Transverse colon (tissue), 4 donors: ENCODE measurements at regions not wholly inside any gene's neighbourhood (a gene's known extent, or its start where the extent isn't known, plus 50 kb on each side); places are given as distances from the start of the nearest gene placed in this dataset.

Source experiments
- DNase-seq: peaks from one replicate; pipeline ENCODE4 v3.0.0-alpha.2; 2019
- H3K27ac ChIP-seq, 4 donors: fragments of 200-600 bp; sonication (generic); 2 replicates each; pipeline ENCODE4 v1.5.1; 2016 to 2018; ENCODE audit warnings: inconsistent platforms in 4 of 4
- H3K27me3 ChIP-seq: fragments of 200-600 bp; sonication (generic); 2 replicates; pipeline ENCODE4 v1.5.1; 2017; ENCODE audit warnings: inconsistent platforms
- H3K36me3 ChIP-seq, 4 donors: fragments of 200-600 bp; sonication (generic); 2 replicates each; pipeline ENCODE4 v1.5.1; 2017 to 2019; ENCODE audit warnings: inconsistent platforms in 4 of 4
- H3K4me1 ChIP-seq, 4 donors: fragments of 200-600 bp; sonication (generic); 2 replicates each; pipeline ENCODE4 v1.5.1; 2017 to 2020; ENCODE audit warnings: inconsistent platforms in 4 of 4
- H3K4me3 ChIP-seq, 4 donors: fragments of 200-600 bp; sonication (generic); 1 replicate in 1 of 4; 2 replicates in 3 of 4; pipeline versions ENCODE4 v1.5.1 to v1.6.1; 2017 to 2019; ENCODE audit warnings: inconsistent platforms in 4 of 4
- H3K9me3 ChIP-seq, 2 donors: fragments of 200-600 bp; sonication (generic); 2 replicates each; pipeline ENCODE4 v1.5.1; 2017 to 2019; ENCODE audit warnings: inconsistent platforms in 2 of 2
- EP300 ChIP-seq: sonication (generic); formaldehyde crosslinking; IDR thresholded peaks from one replicate; pipeline ENCODE4 v1.6.1; 2017; ENCODE audit warnings: antibody characterized with exemption, low read depth
- POLR2A ChIP-seq: fragments of 450-650 bp; IDR thresholded peaks from one replicate; pipeline ENCODE4 v1.6.1; 2016; ENCODE audit warnings: antibody characterized with exemption, mild to moderate bottlenecking, moderate library complexity
- POLR2AphosphoS5 ChIP-seq, 3 donors: sonication (generic); formaldehyde crosslinking; IDR thresholded peaks; one replicate each; pipeline ENCODE4 v1.6.1; 2016; ENCODE audit warnings: antibody characterized with exemption in 3 of 3
- WGBS, 2 donors: methylation state at CpG; one replicate each; pipeline ENCODE4 v1.1.5; 2018; ENCODE audit warnings: low coverage in 1 of 2; 5-methylcytosine and 5-hydroxymethylcytosine counted together
- in situ Hi-C, 4 donors: fragments of 200-750 bp; cut with MboI; loops; one replicate each; pipeline versions ENCODE4 v1.15.0 to v1.15.1; 2017; ENCODE audit warnings: low sequenced_read_pairs in 3 of 4, low pct_ligation_motif_present in 1 of 4, low pct_unique_long_range_greater_than_20kb in 1 of 4
- intact Hi-C: fragments of 100-400 bp; cut with DNase I; formaldehyde crosslinking; loops from one replicate; pipeline ENCODE4 v1.15.1; 2023; ENCODE audit warnings: low total_unique reads
- TF ChIP-seq, protein P1 (sequence below), 5 experiments: fragments of 200-600 bp in 3 of 5; fragments of 450-650 bp in 2 of 5; sonication (generic) in 3 of 5; IDR thresholded peaks; 1 replicate in 2 of 5; 2 replicates in 3 of 5; pipeline ENCODE4 v1.5.1; 2016 to 2017; ENCODE audit warnings: antibody characterized with exemption in 5 of 5, inconsistent platforms in 3 of 5, mild to moderate bottlenecking in 2 of 5, moderate library complexity in 1 of 5

DNA sequence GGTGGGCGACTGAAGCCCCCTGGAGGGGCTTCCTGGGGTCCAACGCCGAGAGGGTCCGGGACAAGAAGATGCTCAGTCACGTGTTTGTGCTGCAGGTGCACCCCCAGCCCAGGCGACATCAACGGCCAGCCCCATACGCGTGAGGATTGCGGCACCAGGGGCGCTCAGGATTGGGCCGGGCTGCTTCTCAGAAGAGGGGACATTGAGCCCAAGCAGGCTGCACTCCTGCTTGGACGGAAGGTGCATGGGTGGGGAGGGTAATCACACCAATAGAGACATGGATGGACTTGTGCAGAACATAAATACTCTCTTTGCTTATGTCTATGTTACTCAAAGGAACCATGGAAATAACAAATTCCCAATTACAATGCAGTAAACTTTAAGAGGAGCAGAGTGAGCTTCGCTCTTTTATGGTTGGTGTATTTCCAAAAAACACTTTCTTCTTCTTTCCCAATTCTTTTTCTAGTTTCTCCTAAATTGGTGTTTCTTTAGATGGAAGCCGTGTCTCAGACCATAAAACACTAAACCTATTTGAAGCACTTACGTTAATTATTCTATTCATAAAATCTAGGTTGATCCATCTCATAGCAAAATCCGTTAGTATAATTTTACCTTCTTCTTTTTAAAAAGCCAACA is 182.7 kb downstream of the GOLGA6L6 start:
- DNase-seq, result no peak

DNA sequence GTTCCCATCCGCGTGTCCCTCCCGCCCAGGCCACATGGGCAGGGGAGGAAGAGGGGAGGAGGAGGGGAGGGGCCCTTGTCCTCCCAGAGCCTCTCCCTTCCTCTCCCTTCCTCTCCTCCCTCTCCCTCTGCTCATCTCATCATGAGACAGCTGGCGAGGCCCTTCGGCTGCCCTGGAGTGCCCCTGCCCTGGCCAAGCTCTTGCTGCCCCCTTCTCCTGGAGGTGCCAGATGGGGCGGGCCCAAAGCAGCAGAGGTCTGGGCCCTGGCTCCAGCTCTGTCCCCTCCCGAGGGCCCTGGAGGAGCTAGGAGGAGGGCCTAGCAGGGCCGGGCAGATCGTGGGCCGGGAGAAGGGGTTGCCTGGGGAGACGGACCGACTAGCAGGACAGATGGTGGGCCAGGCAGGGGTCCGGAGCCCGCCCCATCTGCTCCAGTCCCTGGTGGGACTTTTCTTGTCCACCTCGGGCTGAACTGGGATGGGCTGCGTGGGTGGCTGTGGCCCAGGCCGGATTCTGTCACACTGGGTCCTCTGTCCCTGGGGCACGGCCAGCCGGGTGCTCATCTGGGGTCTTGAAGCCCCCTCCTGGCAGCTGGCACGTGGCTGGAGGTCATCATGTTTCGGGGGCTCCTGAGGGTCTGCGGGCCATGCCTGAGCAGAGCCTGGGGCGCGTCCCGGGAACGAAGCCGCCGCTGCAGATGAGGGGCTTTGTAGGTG is 183.4 kb downstream of the GOLGA6L6 start:
- Histone ChIP-seq H3K4me3 (no peak overlapping the region), H3K27ac (no peak overlapping the region), H3K27me3 (no peaks in the 10 kb centered on the region), H3K4me1 (peaks cover 0 to 3% (median 0%) of the 10 kb centered on the region in 4 donors), H3K9me3 (no peaks in the 10 kb centered on the region), H3K36me3 (no peaks in the 10 kb centered on the region)
- DNase-seq, result no peak
- 90 to 94% methylated on average over 9 to 28 of the region's 28 CpGs for WGBS, 2 donors
- no peak for TF ChIP-seq EP300
- TF ChIP-seq, protein P1, sequence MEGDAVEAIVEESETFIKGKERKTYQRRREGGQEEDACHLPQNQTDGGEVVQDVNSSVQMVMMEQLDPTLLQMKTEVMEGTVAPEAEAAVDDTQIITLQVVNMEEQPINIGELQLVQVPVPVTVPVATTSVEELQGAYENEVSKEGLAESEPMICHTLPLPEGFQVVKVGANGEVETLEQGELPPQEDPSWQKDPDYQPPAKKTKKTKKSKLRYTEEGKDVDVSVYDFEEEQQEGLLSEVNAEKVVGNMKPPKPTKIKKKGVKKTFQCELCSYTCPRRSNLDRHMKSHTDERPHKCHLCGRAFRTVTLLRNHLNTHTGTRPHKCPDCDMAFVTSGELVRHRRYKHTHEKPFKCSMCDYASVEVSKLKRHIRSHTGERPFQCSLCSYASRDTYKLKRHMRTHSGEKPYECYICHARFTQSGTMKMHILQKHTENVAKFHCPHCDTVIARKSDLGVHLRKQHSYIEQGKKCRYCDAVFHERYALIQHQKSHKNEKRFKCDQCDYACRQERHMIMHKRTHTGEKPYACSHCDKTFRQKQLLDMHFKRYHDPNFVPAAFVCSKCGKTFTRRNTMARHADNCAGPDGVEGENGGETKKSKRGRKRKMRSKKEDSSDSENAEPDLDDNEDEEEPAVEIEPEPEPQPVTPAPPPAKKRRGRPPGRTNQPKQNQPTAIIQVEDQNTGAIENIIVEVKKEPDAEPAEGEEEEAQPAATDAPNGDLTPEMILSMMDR (IDR thresholded peaks at IDR 0.05), result no peak
- TF ChIP-seq POLR2A, result no peak
- no peak for TF ChIP-seq POLR2AphosphoS5 (IDR thresholded peaks at IDR 0.05)
- in situ Hi-C loops (loop anchor here in 1 of 4 donors (25.0 kb wide), 1 partner anchor 96 kb away; no protein-coding TSS in a partner anchor), intact Hi-C loops (no loop called here)

More for the DNA sequence above, 182.7 kb downstream of the GOLGA6L6 start:
- 67 to 83% methylated on average over 11 to 17 of the region's 17 CpGs for WGBS, 2 donors
- TF ChIP-seq POLR2AphosphoS5 (IDR thresholded peaks at IDR 0.05) (no peak), POLR2A (no peak), EP300 (no peak)
- TF ChIP-seq, protein P1 (IDR thresholded peaks at IDR 0.05), result no peak
- Histone ChIP-seq H3K4me3 (no peak overlapping the region), H3K27me3 (no peaks in the 10 kb centered on the region), H3K9me3 (no peaks in the 10 kb centered on the region), H3K4me1 (peaks cover 0 to 3% (median 0%) of the 10 kb centered on the region in 4 donors), H3K27ac (no peak overlapping the region), H3K36me3 (no peaks in the 10 kb centered on the region)
- intact Hi-C loops (no loop called here), in situ Hi-C loops (loop anchor here in 1 of 4 donors (25.0 kb wide), 1 partner anchor 97 kb away; no protein-coding TSS in a partner anchor)

DNA sequence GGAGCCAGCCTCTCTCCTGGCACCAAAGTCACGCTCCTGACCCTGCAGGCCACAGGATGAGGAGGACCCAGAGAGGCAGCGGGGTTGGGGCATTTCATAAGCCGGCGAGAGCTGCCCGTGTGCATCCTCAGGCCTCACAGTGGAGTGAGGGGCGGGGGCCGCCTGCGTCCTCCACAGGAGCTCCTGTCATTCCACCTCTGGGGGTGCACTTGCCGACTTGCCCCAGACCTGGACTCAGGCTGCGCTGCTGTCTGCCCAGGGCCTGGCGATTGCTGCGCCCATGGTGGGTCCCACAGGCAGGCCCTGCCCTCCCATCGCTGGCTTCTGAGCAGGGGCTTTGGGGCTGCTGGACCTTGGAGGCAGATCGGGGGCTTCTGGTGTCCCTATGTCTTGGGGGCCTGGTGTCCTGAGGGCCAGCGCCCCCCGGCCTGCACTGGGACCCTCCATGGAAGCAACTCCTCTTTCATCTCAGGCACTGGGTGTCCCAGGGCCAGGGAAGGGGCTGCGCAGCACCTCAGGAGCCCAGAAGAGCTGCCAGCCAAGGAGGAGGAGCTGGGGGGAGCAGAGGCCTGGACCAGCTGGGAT is 184.0 kb downstream of the GOLGA6L6 start:
- WGBS, 2 donors, result 0 to 84% methylated on average over 1 to 17 of the region's 17 CpGs
- in situ Hi-C loops, result loop anchor here in 1 of 4 donors (25.0 kb wide), 1 partner anchor 95 kb away; no protein-coding TSS in a partner anchor
- Histone ChIP-seq H3K4me3 (no peak overlapping the region), H3K27me3 (no peaks in the 10 kb centered on the region), H3K4me1 (peaks cover 0 to 3% (median 0%) of the 10 kb centered on the region in 4 donors), H3K9me3 (no peaks in the 10 kb centered on the region), H3K36me3 (no peaks in the 10 kb centered on the region), H3K27ac (no peak overlapping the region)
- DNase-seq, result no peak
- intact Hi-C loops, result no loop called here
- no peak for TF ChIP-seq POLR2A
- no peak for TF ChIP-seq EP300
- TF ChIP-seq, protein P1 (IDR thresholded peaks at IDR 0.05), result no peak
- TF ChIP-seq POLR2AphosphoS5 (IDR thresholded peaks at IDR 0.05), result no peak

DNA sequence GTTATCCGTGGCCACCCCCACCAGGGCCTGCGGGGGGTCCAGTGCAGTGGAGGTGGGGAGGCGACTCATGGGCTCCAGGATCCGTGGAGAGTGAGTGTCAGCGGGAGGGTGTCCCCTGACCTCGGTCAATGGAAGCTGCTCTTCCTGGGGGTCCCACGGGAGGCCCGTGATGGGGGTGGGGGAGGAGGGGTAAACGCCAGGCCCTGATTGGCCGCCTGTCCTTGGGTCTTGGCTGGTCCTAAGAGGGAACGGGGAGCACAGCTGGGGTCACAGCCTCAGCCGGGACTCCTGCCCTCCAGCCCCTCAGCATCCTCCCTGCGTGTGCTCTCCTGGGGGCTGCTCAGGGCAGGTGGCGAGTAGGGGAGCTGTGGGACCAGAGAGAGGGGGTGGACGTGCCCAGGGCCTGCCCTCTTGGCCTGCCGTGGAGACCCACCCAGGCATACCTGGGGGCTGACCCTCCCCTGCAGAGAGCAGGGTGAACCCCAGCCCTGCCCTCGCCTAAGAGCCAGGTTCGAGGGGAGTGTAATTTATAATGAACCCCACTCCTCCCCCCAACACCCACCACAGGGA is 184.6 kb downstream of the GOLGA6L6 start:
- H3K9me3 ChIP-seq, result no peaks in the 10 kb centered on the region
- no peaks in the 10 kb centered on the region for H3K27me3 ChIP-seq
- H3K4me1 ChIP-seq, result peaks cover 0 to 3% (median 0%) of the 10 kb centered on the region in 4 donors
- intact Hi-C loops, result no loop called here
- H3K36me3 ChIP-seq, result no peaks in the 10 kb centered on the region
- H3K27ac ChIP-seq, result no peak overlapping the region
- 80% methylated on average over 18 of the region's 18 CpGs; no CpG with 5 or more reads in 1 of the 2 donors for WGBS, 2 donors
- TF ChIP-seq, protein P1 (IDR thresholded peaks at IDR 0.05), result no peak
- TF ChIP-seq POLR2A (no peak), EP300 (no peak), POLR2AphosphoS5 (IDR thresholded peaks at IDR 0.05) (no peak)
- in situ Hi-C loops, result loop anchor here in 1 of 4 donors (25.0 kb wide), 1 partner anchor 95 kb away; no protein-coding TSS in a partner anchor
- no peak overlapping the region for H3K4me3 ChIP-seq
- no peak for DNase-seq
